SK-N-SH (cell line): ENCODE measurements at regions not wholly inside any gene's neighbourhood (a gene's known extent, or its start where the extent isn't known, plus 50 kb on each side); places are given as distances from the start of the nearest gene placed in this dataset.

Experiments used
- CHD2 ChIP-seq: fragments of 150-350 bp; IDR thresholded peaks from 2 replicates; pipeline ENCODE4 v1.6.1; 2018; ENCODE audit warnings: low read length; ENCODE audit not compliant: partially characterized antibody
- EP300 ChIP-seq, 2 experiments: IDR thresholded peaks; 2 replicates each; pipeline versions ENCODE4 v1.4.0 to v1.6.1; 2012; ENCODE audit warnings: borderline replicate concordance in 1 of 2, low read depth in 1 of 2, low read length in 1 of 2
- EZH2phosphoT487 ChIP-seq: fragments of 200-600 bp; sonication (generic); IDR thresholded peaks from 2 replicates; pipeline ENCODE4 v1.6.1; 2017; ENCODE audit warnings: low read depth, mixed run types, mild to moderate bottlenecking, antibody characterized with exemption, moderate library complexity, borderline replicate concordance
- JUND ChIP-seq: IDR thresholded peaks from 2 replicates; pipeline ENCODE4 v1.4.0; 2012
- MXI1 ChIP-seq: IDR thresholded peaks from 2 replicates; pipeline ENCODE4 v1.6.1; 2012; ENCODE audit warnings: mild to moderate bottlenecking, low read depth, low read length, improper control_type of control experiment
- NRF1 ChIP-seq: IDR thresholded peaks from 2 replicates; pipeline ENCODE4 v1.6.1; 2012; ENCODE audit warnings: low read depth, mild to moderate bottlenecking, low read length
- POLR2AphosphoS5 ChIP-seq: IDR thresholded peaks from 2 replicates; pipeline ENCODE4 v1.6.1; 2012; ENCODE audit warnings: low read depth, low read length
- SMC3 ChIP-seq: IDR thresholded peaks from 2 replicates; pipeline ENCODE4 v1.6.1; 2012; ENCODE audit warnings: low read depth, low read length, improper control_type of control experiment
- TF ChIP-seq, protein P1 (sequence below): fragments of 200-600 bp; sonication (generic); IDR thresholded peaks from 2 replicates; pipeline ENCODE4 v1.6.1; 2017; ENCODE audit warnings: antibody characterized with exemption, mild to moderate bottlenecking, moderate library complexity
- TF ChIP-seq, protein P2 (sequence below): IDR thresholded peaks from 2 replicates; pipeline ENCODE4 v1.4.0; 2012; ENCODE audit warnings: low read depth, borderline replicate concordance
- TF ChIP-seq, protein P3 (sequence below): IDR thresholded peaks from 2 replicates; pipeline ENCODE4; 2012

DNA sequence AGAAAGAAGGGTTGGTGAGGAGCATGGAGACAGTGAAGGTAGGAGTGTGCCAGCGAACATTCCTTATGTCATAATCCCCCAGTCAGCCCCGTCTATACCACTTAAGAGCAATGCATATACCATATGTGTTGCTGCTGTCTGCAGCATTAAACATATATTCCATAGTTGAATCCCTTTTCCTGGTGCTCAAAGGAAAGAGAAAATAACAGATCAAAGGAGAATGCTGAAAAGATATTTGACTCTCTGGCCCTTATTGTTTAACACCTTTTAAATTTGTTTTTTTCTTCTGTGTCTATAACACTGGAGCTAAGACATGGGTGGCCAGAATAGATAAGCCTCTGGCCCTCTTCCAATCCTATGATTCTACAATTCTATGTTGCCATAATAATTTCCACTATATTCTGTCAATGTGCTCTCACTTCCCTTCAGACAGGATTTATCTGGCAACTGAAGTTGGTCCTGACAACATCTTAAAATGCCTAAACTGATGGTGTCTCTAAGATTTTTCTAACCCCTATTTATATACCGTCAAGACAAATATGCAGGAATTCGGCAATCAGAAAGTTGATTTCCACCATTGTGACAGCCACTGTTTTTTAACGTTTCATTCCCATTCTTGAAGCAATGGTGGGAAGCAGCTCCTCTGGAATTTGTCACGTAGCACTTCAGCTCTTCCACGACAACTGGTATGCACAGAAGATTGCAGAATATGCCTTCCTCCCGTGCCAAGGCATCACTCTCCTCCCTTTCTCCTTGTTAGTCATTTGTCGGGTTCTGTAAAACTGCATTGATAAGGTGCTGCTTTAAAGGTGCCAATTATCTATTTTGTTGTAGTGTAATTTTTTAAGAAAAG lies 204.7 kb downstream of the BCAT1 start:
- TF ChIP-seq, protein P1, sequence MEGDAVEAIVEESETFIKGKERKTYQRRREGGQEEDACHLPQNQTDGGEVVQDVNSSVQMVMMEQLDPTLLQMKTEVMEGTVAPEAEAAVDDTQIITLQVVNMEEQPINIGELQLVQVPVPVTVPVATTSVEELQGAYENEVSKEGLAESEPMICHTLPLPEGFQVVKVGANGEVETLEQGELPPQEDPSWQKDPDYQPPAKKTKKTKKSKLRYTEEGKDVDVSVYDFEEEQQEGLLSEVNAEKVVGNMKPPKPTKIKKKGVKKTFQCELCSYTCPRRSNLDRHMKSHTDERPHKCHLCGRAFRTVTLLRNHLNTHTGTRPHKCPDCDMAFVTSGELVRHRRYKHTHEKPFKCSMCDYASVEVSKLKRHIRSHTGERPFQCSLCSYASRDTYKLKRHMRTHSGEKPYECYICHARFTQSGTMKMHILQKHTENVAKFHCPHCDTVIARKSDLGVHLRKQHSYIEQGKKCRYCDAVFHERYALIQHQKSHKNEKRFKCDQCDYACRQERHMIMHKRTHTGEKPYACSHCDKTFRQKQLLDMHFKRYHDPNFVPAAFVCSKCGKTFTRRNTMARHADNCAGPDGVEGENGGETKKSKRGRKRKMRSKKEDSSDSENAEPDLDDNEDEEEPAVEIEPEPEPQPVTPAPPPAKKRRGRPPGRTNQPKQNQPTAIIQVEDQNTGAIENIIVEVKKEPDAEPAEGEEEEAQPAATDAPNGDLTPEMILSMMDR, result no peak
- no peak for TF ChIP-seq NRF1
- TF ChIP-seq, protein P2, sequence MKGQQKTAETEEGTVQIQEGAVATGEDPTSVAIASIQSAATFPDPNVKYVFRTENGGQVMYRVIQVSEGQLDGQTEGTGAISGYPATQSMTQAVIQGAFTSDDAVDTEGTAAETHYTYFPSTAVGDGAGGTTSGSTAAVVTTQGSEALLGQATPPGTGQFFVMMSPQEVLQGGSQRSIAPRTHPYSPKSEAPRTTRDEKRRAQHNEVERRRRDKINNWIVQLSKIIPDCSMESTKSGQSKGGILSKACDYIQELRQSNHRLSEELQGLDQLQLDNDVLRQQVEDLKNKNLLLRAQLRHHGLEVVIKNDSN, result no peak
- TF ChIP-seq POLR2AphosphoS5, result no peak
- TF ChIP-seq MXI1, result no peak
- TF ChIP-seq EZH2phosphoT487, result no peak
- TF ChIP-seq JUND, result no peak
- TF ChIP-seq SMC3, result no peak
- no peak for TF ChIP-seq EP300 (IDR thresholded peaks at IDR 0.05; ENCODE audit: borderline replicate concordance in 1 of 2, low read depth in 1 of 2, low read length in 1 of 2)
- TF ChIP-seq, protein P3, sequence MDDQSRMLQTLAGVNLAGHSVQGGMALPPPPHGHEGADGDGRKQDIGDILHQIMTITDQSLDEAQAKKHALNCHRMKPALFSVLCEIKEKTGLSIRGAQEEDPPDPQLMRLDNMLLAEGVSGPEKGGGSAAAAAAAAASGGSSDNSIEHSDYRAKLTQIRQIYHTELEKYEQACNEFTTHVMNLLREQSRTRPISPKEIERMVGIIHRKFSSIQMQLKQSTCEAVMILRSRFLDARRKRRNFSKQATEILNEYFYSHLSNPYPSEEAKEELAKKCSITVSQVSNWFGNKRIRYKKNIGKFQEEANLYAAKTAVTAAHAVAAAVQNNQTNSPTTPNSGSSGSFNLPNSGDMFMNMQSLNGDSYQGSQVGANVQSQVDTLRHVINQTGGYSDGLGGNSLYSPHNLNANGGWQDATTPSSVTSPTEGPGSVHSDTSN, result no peak
- TF ChIP-seq CHD2, result no peak
